Osteoblast (primary cell): ENCODE measurements at regions not wholly inside any gene's neighbourhood (a gene's known extent, or its start where the extent isn't known, plus 50 kb on each side); places are given as distances from the start of the nearest gene placed in this dataset.

Experiments
- DNase-seq: peaks from one replicate; pipeline ENCODE4 v3.0.0; 2011; ENCODE audit warnings: low spot score, mixed read lengths; ENCODE audit not compliant: insufficient read length; ENCODE audit errors: missing footprints
- H2AFZ ChIP-seq: 2 replicates; pipeline ENCODE4 v1.6.0; 2011; ENCODE audit warnings: mild to moderate bottlenecking, low read length
- H3K27ac ChIP-seq: 2 replicates; pipeline ENCODE4 v1.5.1; 2011; ENCODE audit warnings: mild to moderate bottlenecking, low read depth, low read length, moderate library complexity
- H3K27me3 ChIP-seq: 2 replicates; pipeline ENCODE4 v1.6.0; 2012; ENCODE audit warnings: mild to moderate bottlenecking, control low read depth, inconsistent platforms, low read length, moderate library complexity; ENCODE audit not compliant: insufficient read depth
- H3K36me3 ChIP-seq: 2 replicates; pipeline ENCODE4 v1.5.1; 2011; ENCODE audit warnings: mild to moderate bottlenecking, low read length, control low read depth, moderate library complexity; ENCODE audit not compliant: insufficient read depth
- H3K4me1 ChIP-seq: 2 replicates; pipeline ENCODE4 v1.5.1; 2011; ENCODE audit warnings: mild to moderate bottlenecking, low read length, control low read depth, moderate library complexity; ENCODE audit not compliant: insufficient read depth
- H3K4me2 ChIP-seq: 2 replicates; pipeline ENCODE4 v1.6.0; 2011; ENCODE audit warnings: mild to moderate bottlenecking, low read length; ENCODE audit not compliant: insufficient read depth
- H3K4me3 ChIP-seq: fragments of 200-600 bp; sonication (generic); 3 replicates; pipeline ENCODE4 v1.5.1; 2012; ENCODE audit warnings: mild to moderate bottlenecking, low read length, inconsistent platforms; ENCODE audit not compliant: insufficient read depth
- H3K79me2 ChIP-seq: 2 replicates; pipeline ENCODE4 v1.6.0; 2012; ENCODE audit warnings: mild to moderate bottlenecking, low read length, control low read depth, inconsistent platforms; ENCODE audit not compliant: insufficient read depth
- H3K9me3 ChIP-seq: 2 replicates; pipeline ENCODE4 v1.5.1; 2011; ENCODE audit warnings: low read depth, low read length, control low read depth
- H4K20me1 ChIP-seq: 2 replicates; pipeline ENCODE4 v1.6.0; 2012; ENCODE audit warnings: mild to moderate bottlenecking, low read length, control low read depth; ENCODE audit not compliant: insufficient read depth
- TF ChIP-seq, protein P1 (sequence below): IDR thresholded peaks from 2 replicates; pipeline ENCODE4 v1.5.1; 2011; ENCODE audit warnings: mild to moderate bottlenecking, low read depth, low read length, moderate library complexity; ENCODE audit errors: extremely low read depth

DNA sequence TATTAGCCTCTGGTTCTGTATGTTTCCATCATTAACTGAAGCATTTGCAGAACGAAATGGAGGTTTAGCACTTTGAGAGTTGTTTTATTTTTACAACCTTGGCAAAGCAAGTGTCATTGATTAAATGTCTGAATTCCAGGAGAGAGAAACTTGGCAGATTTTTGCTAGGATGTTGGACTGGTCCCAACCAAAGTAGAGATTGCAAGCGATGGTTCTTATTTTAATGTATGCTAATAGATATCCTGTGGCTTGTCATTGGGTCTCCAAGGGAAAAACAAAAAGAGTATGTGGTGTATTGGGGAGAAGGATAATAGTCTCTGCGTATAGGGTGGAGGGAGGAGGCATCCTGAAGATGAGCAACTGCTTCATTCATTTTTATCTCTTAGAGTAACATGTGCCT is 457.2 kb upstream of the RUNX1 start:
- DNase-seq, result no peak
- TF ChIP-seq, protein P1, sequence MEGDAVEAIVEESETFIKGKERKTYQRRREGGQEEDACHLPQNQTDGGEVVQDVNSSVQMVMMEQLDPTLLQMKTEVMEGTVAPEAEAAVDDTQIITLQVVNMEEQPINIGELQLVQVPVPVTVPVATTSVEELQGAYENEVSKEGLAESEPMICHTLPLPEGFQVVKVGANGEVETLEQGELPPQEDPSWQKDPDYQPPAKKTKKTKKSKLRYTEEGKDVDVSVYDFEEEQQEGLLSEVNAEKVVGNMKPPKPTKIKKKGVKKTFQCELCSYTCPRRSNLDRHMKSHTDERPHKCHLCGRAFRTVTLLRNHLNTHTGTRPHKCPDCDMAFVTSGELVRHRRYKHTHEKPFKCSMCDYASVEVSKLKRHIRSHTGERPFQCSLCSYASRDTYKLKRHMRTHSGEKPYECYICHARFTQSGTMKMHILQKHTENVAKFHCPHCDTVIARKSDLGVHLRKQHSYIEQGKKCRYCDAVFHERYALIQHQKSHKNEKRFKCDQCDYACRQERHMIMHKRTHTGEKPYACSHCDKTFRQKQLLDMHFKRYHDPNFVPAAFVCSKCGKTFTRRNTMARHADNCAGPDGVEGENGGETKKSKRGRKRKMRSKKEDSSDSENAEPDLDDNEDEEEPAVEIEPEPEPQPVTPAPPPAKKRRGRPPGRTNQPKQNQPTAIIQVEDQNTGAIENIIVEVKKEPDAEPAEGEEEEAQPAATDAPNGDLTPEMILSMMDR, result no peak

DNA sequence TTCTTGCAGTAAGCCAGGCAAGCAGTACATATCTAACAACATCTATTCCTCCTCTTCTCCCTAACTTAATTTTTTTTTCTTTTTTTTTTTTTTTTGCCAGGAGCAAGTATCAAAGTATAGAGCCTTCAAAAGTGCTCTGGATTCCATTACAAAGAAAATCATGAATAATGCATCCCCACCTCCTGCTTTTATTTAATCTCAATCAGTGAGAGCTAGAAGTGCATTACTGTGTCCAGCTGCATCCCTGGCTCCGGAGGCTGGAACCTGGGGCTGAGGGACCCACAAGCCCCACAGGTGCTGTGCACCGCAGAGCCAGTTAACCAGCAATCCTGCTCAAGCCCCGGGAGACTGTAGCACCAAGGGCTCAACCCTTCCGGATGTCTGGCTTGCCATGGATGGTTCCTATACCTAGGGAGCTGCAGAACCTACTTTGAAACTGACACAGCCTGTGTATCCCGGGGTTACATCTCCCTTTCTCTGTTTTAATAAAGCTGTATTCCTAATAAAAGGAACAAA is 455.9 kb upstream of the RUNX1 start:
- no peak overlapping the region for H3K4me3 ChIP-seq
- H4K20me1 ChIP-seq, result no peaks in the 10 kb centered on the region
- no peak overlapping the region for H3K27ac ChIP-seq
- TF ChIP-seq, protein P1, result no peak
- peak; percentile 31 for DNase-seq
- no peaks in the 10 kb centered on the region for H3K9me3 ChIP-seq
- H3K4me1 ChIP-seq, result peaks cover 14% of the 10 kb centered on the region
- H3K79me2 ChIP-seq, result no peaks in the 10 kb centered on the region
- H3K4me2 ChIP-seq, result no peak overlapping the region
- H2AFZ ChIP-seq, result no peak overlapping the region
- H3K27me3 ChIP-seq, result no peaks in the 10 kb centered on the region
- H3K36me3 ChIP-seq, result no peaks in the 10 kb centered on the region

More for the DNA sequence above, 457.2 kb upstream of the RUNX1 start:
- Histone ChIP-seq H3K36me3 (no peaks in the 10 kb centered on the region), H3K4me1 (peaks cover 18% of the 10 kb centered on the region), H3K27ac (no peak overlapping the region), H4K20me1 (no peaks in the 10 kb centered on the region), H3K79me2 (no peaks in the 10 kb centered on the region), H3K27me3 (no peaks in the 10 kb centered on the region), H3K9me3 (no peaks in the 10 kb centered on the region), H3K4me2 (no peak overlapping the region), H3K4me3 (no peak overlapping the region), H2AFZ (no peak overlapping the region)

DNA sequence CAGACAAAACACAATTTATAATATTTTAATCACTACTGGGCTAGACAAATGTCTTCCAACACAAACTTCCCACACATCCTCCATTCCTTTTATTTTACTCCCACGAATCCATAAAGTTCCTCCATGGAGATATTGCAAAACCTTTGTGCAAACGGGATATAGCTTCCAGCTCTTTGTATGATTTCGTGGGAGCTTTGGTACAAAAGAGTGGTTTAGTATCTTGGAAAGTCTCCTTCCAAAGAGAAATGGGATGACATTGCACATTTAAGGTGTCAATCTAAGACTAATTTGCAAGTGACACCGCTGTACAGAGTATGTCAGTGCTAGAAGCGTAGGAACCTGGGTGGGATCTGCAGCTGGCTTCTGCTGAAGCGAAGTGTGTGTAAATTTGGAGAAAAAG is 455.2 kb upstream of the RUNX1 start:
- H3K9me3 ChIP-seq, result no peaks in the 10 kb centered on the region
- peaks cover 14% of the 10 kb centered on the region for H3K4me1 ChIP-seq
- H3K79me2 ChIP-seq, result no peaks in the 10 kb centered on the region
- TF ChIP-seq, protein P1, result no peak
- H3K4me2 ChIP-seq, result peak overlapping the region; percentile 20
- DNase-seq, result no peak
- no peak overlapping the region for H3K27ac ChIP-seq
- no peaks in the 10 kb centered on the region for H3K27me3 ChIP-seq
- H2AFZ ChIP-seq, result peak overlapping the region; percentile 68
- H4K20me1 ChIP-seq, result no peaks in the 10 kb centered on the region
- H3K4me3 ChIP-seq, result no peak overlapping the region
- H3K36me3 ChIP-seq, result no peaks in the 10 kb centered on the region

DNA sequence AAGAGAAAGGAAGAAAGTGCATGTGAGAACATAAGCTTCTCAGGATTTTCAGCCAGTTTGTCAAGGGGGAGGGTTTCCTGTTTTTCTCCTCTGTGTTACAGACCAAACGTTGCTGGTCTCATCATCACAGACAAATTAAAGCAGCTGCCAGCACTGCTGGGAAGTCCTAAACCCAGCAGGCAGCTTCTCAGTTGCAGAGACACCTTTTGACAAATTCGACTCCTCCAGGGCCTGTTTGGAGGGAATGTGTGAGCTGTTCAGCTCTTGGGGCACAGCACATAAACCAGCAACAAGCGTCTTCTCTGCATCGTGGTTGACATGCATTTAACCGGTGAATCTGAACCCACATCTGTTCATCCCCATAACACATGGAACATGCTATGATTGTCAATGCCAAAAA is 454.6 kb upstream of the RUNX1 start:
- Histone ChIP-seq H3K4me2 (peak overlapping the region; percentile 20), H3K36me3 (no peaks in the 10 kb centered on the region), H2AFZ (peak overlapping the region; percentile 68), H3K79me2 (no peaks in the 10 kb centered on the region), H3K9me3 (no peaks in the 10 kb centered on the region), H3K4me3 (no peak overlapping the region), H3K27me3 (no peaks in the 10 kb centered on the region), H3K4me1 (peaks cover 14% of the 10 kb centered on the region), H4K20me1 (no peaks in the 10 kb centered on the region), H3K27ac (no peak overlapping the region)
- TF ChIP-seq, protein P1, result no peak
- no peak for DNase-seq
